ENCODE measurements at regions not wholly inside any gene's neighbourhood (a gene's known extent, or its start where the extent isn't known, plus 50 kb on each side); places are given as distances from the start of the nearest gene placed in this dataset.

DNA sequence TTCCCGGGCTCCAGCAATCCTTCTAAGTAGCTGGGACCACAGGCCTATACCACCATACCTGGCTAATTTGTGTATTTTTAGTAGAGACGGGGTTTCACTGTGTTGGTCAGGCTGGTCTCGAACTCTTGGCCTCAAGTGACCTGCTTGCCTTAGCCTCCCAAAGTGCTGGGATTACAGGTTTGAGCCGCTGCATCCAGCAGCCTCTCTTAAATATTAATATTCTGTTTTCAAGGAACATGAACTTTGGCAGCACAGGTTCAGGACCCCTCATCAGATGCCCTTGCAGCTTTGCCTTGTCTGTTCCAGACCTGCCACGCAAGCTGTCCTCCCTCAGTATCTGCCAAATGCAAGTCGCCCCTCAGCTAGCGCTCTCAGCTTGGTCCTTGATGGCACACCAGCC is 166.8 kb downstream of the KCTD15 start:
- Histone ChIP-seq H3F3A (replicated peaks; ENCODE audit: low read depth) (no peaks in the 10 kb centered on the region), H3K36me3 (ENCODE audit: insufficient read depth) (no peaks in the 10 kb centered on the region), H3K4me2 (no peak overlapping the region), H3K79me2 (replicated peaks; ENCODE audit: insufficient read depth) (no peaks in the 10 kb centered on the region), H3K4me3 (no peak overlapping the region), H3K27me3 (ENCODE audit: insufficient read depth) (no peaks in the 10 kb centered on the region), H3K9me2 (ENCODE audit: insufficient read depth) (no peaks in the 10 kb centered on the region), H4K20me1 (replicated peaks; ENCODE audit: insufficient read depth) (no peaks in the 10 kb centered on the region), H3K4me1 (ENCODE audit: insufficient read depth) (no peaks in the 10 kb centered on the region), H3K27ac (ENCODE audit: low read depth) (no peak overlapping the region), H2AFZ (no peak overlapping the region)
- TF ChIP-seq EZH2 (IDR thresholded peaks at IDR 0.05; ENCODE audit: low read depth, unreplicated experiment) (no peak), POLR2AphosphoS5 (IDR thresholded peaks at IDR 0.05; ENCODE audit: low read depth) (no peak), EZH2phosphoT487 (IDR thresholded peaks at IDR 0.05; ENCODE audit: unreplicated experiment) (no peak), JUNB (IDR thresholded peaks at IDR 0.05; ENCODE audit: unreplicated experiment) (no peak), CREB1 (CRISPR knock-in tag; IDR thresholded peaks at IDR 0.05; ENCODE audit: low read depth) (no peak), ZNF331 (CRISPR knock-in tag; IDR thresholded peaks at IDR 0.05; ENCODE audit: low read depth) (no peak), ZNF114 (CRISPR knock-in tag; IDR thresholded peaks at IDR 0.05) (no peak), NANOG (IDR thresholded peaks at IDR 0.05; ENCODE audit: borderline replicate concordance) (no peak), STAT1 (IDR thresholded peaks at IDR 0.05; ENCODE audit: unreplicated experiment) (no peak)
- TF ChIP-seq, protein P1, sequence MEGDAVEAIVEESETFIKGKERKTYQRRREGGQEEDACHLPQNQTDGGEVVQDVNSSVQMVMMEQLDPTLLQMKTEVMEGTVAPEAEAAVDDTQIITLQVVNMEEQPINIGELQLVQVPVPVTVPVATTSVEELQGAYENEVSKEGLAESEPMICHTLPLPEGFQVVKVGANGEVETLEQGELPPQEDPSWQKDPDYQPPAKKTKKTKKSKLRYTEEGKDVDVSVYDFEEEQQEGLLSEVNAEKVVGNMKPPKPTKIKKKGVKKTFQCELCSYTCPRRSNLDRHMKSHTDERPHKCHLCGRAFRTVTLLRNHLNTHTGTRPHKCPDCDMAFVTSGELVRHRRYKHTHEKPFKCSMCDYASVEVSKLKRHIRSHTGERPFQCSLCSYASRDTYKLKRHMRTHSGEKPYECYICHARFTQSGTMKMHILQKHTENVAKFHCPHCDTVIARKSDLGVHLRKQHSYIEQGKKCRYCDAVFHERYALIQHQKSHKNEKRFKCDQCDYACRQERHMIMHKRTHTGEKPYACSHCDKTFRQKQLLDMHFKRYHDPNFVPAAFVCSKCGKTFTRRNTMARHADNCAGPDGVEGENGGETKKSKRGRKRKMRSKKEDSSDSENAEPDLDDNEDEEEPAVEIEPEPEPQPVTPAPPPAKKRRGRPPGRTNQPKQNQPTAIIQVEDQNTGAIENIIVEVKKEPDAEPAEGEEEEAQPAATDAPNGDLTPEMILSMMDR (conservative IDR thresholded peaks at IDR 0.05; ENCODE audit: low read depth in 2 of 2): no peak
- TF ChIP-seq, protein P2, sequence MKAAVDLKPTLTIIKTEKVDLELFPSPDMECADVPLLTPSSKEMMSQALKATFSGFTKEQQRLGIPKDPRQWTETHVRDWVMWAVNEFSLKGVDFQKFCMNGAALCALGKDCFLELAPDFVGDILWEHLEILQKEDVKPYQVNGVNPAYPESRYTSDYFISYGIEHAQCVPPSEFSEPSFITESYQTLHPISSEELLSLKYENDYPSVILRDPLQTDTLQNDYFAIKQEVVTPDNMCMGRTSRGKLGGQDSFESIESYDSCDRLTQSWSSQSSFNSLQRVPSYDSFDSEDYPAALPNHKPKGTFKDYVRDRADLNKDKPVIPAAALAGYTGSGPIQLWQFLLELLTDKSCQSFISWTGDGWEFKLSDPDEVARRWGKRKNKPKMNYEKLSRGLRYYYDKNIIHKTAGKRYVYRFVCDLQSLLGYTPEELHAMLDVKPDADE (IDR thresholded peaks at IDR 0.05): no peak
- TF ChIP-seq, protein P3, sequence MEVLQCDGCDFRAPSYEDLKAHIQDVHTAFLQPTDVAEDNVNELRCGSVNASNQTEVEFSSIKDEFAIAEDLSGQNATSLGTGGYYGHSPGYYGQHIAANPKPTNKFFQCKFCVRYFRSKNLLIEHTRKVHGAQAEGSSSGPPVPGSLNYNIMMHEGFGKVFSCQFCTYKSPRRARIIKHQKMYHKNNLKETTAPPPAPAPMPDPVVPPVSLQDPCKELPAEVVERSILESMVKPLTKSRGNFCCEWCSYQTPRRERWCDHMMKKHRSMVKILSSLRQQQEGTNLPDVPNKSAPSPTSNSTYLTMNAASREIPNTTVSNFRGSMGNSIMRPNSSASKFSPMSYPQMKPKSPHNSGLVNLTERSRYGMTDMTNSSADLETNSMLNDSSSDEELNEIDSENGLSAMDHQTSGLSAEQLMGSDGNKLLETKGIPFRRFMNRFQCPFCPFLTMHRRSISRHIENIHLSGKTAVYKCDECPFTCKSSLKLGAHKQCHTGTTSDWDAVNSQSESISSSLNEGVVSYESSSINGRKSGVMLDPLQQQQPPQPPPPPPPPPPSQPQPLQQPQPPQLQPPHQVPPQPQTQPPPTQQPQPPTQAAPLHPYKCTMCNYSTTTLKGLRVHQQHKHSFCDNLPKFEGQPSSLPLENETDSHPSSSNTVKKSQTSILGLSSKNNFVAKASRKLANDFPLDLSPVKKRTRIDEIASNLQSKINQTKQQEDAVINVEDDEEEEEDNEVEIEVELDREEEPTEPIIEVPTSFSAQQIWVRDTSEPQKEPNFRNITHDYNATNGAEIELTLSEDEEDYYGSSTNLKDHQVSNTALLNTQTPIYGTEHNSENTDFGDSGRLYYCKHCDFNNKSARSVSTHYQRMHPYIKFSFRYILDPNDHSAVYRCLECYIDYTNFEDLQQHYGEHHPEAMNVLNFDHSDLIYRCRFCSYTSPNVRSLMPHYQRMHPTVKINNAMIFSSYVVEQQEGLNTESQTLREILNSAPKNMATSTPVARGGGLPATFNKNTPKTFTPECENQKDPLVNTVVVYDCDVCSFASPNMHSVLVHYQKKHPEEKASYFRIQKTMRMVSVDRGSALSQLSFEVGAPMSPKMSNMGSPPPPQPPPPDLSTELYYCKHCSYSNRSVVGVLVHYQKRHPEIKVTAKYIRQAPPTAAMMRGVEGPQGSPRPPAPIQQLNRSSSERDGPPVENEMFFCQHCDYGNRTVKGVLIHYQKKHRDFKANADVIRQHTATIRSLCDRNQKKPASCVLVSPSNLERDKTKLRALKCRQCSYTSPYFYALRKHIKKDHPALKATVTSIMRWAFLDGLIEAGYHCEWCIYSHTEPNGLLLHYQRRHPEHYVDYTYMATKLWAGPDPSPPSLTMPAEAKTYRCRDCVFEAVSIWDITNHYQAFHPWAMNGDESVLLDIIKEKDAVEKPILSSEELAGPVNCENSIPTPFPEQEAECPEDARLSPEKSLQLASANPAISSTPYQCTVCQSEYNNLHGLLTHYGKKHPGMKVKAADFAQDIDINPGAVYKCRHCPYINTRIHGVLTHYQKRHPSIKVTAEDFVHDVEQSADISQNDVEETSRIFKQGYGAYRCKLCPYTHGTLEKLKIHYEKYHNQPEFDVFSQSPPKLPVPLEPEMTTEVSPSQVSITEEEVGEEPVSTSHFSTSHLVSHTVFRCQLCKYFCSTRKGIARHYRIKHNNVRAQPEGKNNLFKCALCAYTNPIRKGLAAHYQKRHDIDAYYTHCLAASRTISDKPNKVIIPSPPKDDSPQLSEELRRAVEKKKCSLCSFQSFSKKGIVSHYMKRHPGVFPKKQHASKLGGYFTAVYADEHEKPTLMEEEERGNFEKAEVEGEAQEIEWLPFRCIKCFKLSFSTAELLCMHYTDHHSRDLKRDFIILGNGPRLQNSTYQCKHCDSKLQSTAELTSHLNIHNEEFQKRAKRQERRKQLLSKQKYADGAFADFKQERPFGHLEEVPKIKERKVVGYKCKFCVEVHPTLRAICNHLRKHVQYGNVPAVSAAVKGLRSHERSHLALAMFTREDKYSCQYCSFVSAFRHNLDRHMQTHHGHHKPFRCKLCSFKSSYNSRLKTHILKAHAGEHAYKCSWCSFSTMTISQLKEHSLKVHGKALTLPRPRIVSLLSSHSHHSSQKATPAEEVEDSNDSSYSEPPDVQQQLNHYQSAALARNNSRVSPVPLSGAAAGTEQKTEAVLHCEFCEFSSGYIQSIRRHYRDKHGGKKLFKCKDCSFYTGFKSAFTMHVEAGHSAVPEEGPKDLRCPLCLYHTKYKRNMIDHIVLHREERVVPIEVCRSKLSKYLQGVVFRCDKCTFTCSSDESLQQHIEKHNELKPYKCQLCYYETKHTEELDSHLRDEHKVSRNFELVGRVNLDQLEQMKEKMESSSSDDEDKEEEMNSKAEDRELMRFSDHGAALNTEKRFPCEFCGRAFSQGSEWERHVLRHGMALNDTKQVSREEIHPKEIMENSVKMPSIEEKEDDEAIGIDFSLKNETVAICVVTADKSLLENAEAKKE (CRISPR knock-in tag; IDR thresholded peaks at IDR 0.05): no peak
- TF ChIP-seq, protein P4, sequence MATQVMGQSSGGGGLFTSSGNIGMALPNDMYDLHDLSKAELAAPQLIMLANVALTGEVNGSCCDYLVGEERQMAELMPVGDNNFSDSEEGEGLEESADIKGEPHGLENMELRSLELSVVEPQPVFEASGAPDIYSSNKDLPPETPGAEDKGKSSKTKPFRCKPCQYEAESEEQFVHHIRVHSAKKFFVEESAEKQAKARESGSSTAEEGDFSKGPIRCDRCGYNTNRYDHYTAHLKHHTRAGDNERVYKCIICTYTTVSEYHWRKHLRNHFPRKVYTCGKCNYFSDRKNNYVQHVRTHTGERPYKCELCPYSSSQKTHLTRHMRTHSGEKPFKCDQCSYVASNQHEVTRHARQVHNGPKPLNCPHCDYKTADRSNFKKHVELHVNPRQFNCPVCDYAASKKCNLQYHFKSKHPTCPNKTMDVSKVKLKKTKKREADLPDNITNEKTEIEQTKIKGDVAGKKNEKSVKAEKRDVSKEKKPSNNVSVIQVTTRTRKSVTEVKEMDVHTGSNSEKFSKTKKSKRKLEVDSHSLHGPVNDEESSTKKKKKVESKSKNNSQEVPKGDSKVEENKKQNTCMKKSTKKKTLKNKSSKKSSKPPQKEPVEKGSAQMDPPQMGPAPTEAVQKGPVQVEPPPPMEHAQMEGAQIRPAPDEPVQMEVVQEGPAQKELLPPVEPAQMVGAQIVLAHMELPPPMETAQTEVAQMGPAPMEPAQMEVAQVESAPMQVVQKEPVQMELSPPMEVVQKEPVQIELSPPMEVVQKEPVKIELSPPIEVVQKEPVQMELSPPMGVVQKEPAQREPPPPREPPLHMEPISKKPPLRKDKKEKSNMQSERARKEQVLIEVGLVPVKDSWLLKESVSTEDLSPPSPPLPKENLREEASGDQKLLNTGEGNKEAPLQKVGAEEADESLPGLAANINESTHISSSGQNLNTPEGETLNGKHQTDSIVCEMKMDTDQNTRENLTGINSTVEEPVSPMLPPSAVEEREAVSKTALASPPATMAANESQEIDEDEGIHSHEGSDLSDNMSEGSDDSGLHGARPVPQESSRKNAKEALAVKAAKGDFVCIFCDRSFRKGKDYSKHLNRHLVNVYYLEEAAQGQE (IDR thresholded peaks at IDR 0.05; ENCODE audit: unreplicated experiment): no peak
- DNase-seq (ENCODE audit: low spot score) (no peak), ATAC-seq (no peak)
- peaks cover 3% of the 10 kb centered on the region for H3K27me3 Mint-ChIP-seq (ENCODE audit: insufficient read depth, low read depth, poor library complexity)
- H3K36me3 Mint-ChIP-seq (ENCODE audit: low read depth): peaks cover 8% of the 10 kb centered on the region; the same call in 2 of the 3 replicates
- no peak overlapping the region for H3K4me3 Mint-ChIP-seq
- no peaks in the 10 kb centered on the region for H3K4me1 Mint-ChIP-seq
- H3K9me3 Mint-ChIP-seq: peaks cover 12% of the 10 kb centered on the region
- H3K27ac Mint-ChIP-seq: no peak overlapping the region

Data from GM23338 (cell line).